Natural killer cell (primary cell): ENCODE measurements at regions not wholly inside any gene's neighbourhood (a gene's known extent, or its start where the extent isn't known, plus 50 kb on each side); places are given as distances from the start of the nearest gene placed in this dataset.
A peak's percentile ranks its signal among the peaks of the same experiment; 100 is the strongest.

ENCODE experiments used
- ATAC-seq, 3 donors: fragments of 150-1000 bp in 2 of 3; fragments of 200-7000 bp in 1 of 3; cut with Tn5 transposase; 1 replicate in 1 of 3; 2 replicates in 2 of 3; pipeline ENCODE4 v1.10.0; 2021; ENCODE audit warnings: mild to moderate bottlenecking in 2 of 3, moderate library complexity in 2 of 3
- DNase-seq, 2 donors: peaks; one replicate each; pipeline versions ENCODE4 v3.0.0 to v3.0.0-alpha.2; 2013 to 2021; ENCODE audit warnings: mixed read lengths in 1 of 2
- H3K27ac ChIP-seq: one replicate; pipeline ENCODE4 v1.5.1; 2013; ENCODE audit warnings: mild to moderate bottlenecking, low read length
- H3K27me3 ChIP-seq: one replicate; pipeline ENCODE4 v1.6.1; 2013; ENCODE audit warnings: low read length; ENCODE audit not compliant: control insufficient read depth, insufficient read depth
- H3K36me3 ChIP-seq: one replicate; pipeline ENCODE4 v1.6.1; 2013; ENCODE audit warnings: low read length; ENCODE audit not compliant: control insufficient read depth, insufficient read depth
- H3K4me1 ChIP-seq: one replicate; pipeline ENCODE4 v1.6.1; 2013; ENCODE audit warnings: low read length; ENCODE audit not compliant: control insufficient read depth, insufficient read depth
- H3K4me3 ChIP-seq: one replicate; pipeline ENCODE4 v1.5.1; 2013; ENCODE audit warnings: low read length
- H3K9me3 ChIP-seq: one replicate; pipeline ENCODE4 v1.6.1; 2013; ENCODE audit warnings: low read length; ENCODE audit not compliant: control insufficient read depth, insufficient read depth
- H3K27ac Mint-ChIP-seq, 2 donors: one replicate each; pipeline ENCODE4 v1.8.0; 2022; ENCODE audit warnings: mild to moderate bottlenecking in 2 of 2, mixed read lengths in 2 of 2, moderate library complexity in 1 of 2
- H3K27me3 Mint-ChIP-seq, 2 donors: one replicate each; pipeline ENCODE4 v1.8.0; 2022; ENCODE audit warnings: low read depth in 2 of 2, mixed read lengths in 2 of 2
- H3K36me3 Mint-ChIP-seq: one replicate; pipeline ENCODE4 v1.8.0; 2022; ENCODE audit warnings: mixed read lengths
- H3K4me1 Mint-ChIP-seq, 2 donors: one replicate each; pipeline ENCODE4 v1.8.0; 2022; ENCODE audit warnings: mixed read lengths in 2 of 2
- H3K4me3 Mint-ChIP-seq: one replicate; pipeline ENCODE4 v1.8.0; 2022; ENCODE audit warnings: mild to moderate bottlenecking, moderate library complexity, mixed read lengths
- H3K9me3 Mint-ChIP-seq, 2 donors: one replicate each; pipeline ENCODE4 v1.8.0; 2022; ENCODE audit warnings: mixed read lengths in 2 of 2
- WGBS: methylation state at CpG from one replicate; pipeline ENCODE4 v1.1.7; 2013; ENCODE audit warnings: missing lambda C conversion rate; ENCODE audit not compliant: insufficient coverage; 5-methylcytosine and 5-hydroxymethylcytosine counted together
- intact Hi-C: fragments of 100-400 bp; cut with micrococcal nuclease; formaldehyde crosslinking; loops from one replicate; pipeline ENCODE4 v1.14.2; 2022
- TF ChIP-seq, protein P1 (sequence below): fragments of 200-600 bp; IDR thresholded peaks from one replicate; pipeline ENCODE4 v1.8.0; 2022; ENCODE audit warnings: antibody characterized with exemption

DNA sequence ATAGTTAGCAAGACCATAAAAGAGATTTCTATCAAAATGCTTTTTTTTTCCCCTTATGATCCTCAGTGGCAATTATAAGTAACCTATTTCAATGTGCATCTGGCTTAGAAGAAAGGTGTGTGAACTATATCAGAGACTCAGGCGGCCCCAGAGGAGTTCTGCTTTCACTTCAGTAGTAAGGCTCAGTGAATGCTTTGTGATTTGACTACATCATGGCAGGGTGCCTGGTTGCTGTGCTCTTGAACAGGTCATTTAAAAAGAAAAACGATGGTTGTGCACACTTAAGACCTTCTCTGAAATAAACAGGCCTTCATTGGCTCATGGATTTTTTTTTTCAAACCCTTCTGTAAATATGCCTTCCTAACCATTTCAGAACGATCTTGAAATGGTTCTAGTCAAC is 400.4 kb upstream of the RARB start:
- intact Hi-C loops: no loop called here
- TF ChIP-seq, protein P1, sequence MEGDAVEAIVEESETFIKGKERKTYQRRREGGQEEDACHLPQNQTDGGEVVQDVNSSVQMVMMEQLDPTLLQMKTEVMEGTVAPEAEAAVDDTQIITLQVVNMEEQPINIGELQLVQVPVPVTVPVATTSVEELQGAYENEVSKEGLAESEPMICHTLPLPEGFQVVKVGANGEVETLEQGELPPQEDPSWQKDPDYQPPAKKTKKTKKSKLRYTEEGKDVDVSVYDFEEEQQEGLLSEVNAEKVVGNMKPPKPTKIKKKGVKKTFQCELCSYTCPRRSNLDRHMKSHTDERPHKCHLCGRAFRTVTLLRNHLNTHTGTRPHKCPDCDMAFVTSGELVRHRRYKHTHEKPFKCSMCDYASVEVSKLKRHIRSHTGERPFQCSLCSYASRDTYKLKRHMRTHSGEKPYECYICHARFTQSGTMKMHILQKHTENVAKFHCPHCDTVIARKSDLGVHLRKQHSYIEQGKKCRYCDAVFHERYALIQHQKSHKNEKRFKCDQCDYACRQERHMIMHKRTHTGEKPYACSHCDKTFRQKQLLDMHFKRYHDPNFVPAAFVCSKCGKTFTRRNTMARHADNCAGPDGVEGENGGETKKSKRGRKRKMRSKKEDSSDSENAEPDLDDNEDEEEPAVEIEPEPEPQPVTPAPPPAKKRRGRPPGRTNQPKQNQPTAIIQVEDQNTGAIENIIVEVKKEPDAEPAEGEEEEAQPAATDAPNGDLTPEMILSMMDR: no peak
- H3K36me3 Mint-ChIP-seq: no peaks in the 10 kb centered on the region
- H3K4me3 Mint-ChIP-seq: no peak overlapping the region
- no peaks in the 10 kb centered on the region for H3K4me1 Mint-ChIP-seq
- ATAC-seq (no peak), DNase-seq (no peak)
- no peaks in the 10 kb centered on the region for H3K27me3 Mint-ChIP-seq
- Histone ChIP-seq H3K9me3 (no peaks in the 10 kb centered on the region), H3K36me3 (no peaks in the 10 kb centered on the region), H3K27ac (no peak overlapping the region), H3K4me3 (no peak overlapping the region), H3K27me3 (no peaks in the 10 kb centered on the region), H3K4me1 (no peaks in the 10 kb centered on the region)
- no peaks in the 10 kb centered on the region for H3K9me3 Mint-ChIP-seq
- 65% methylated on average over 2 of the region's 3 CpGs for WGBS
- no peak overlapping the region for H3K27ac Mint-ChIP-seq

DNA sequence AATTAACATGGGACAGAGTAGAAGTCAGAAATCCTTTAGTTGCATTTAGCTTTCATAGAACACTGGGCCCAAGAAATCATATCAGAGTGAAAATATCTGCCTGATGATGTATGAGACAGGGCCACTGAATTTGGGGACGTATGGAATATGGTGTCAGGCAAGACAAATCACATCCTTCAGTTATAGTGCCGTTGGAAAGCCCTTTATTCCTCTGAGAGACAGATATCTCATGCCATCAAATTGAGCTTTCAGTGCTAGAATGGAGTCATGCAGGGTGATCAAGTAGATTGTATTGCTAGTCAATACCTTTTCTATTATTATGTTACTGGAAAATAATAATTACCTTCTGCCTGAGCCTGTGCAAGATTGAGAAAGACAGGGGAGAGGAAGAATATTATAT is 398.2 kb upstream of the RARB start:
- H3K4me1 Mint-ChIP-seq: no peaks in the 10 kb centered on the region
- WGBS: 36% methylated on average over 2 of the region's 2 CpGs
- ATAC-seq (no peak), DNase-seq (no peak)
- Histone ChIP-seq H3K36me3 (no peaks in the 10 kb centered on the region), H3K4me1 (no peaks in the 10 kb centered on the region), H3K4me3 (no peak overlapping the region), H3K27ac (no peak overlapping the region), H3K9me3 (no peaks in the 10 kb centered on the region), H3K27me3 (no peaks in the 10 kb centered on the region)
- no peak overlapping the region for H3K4me3 Mint-ChIP-seq
- H3K36me3 Mint-ChIP-seq: no peaks in the 10 kb centered on the region
- no peaks in the 10 kb centered on the region for H3K9me3 Mint-ChIP-seq
- no peak overlapping the region for H3K27ac Mint-ChIP-seq
- intact Hi-C loops: no loop called here
- no peaks in the 10 kb centered on the region for H3K27me3 Mint-ChIP-seq
- TF ChIP-seq, protein P1: no peak

DNA sequence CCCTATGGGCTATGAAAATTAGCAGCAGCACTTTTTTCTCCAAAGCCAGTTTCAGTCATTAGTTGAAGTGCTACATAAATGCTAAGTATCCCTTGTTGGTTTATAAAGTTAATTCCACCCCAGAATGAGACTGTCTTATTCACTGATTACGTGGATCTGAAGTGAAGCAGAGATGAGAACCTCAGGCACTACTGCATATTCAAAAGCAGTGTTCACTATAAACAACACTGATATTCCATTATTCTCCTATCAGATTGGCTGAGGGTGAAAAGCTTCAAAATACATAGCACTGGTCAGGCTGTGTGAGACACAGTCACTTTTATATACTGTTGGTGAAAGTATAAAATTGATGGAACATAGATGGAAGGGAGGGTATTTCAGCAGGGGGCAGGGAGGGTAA is 395.7 kb upstream of the RARB start:
- no peaks in the 10 kb centered on the region for H3K4me1 Mint-ChIP-seq
- TF ChIP-seq, protein P1: no peak
- no peak overlapping the region for H3K4me3 Mint-ChIP-seq
- DNase-seq: no peak
- intact Hi-C loops: loop anchor here (2.0 kb wide), 1 partner anchor 352 kb away; no protein-coding TSS in a partner anchor
- ATAC-seq: no peak
- no peaks in the 10 kb centered on the region for H3K9me3 ChIP-seq
- H3K27me3 ChIP-seq: no peaks in the 10 kb centered on the region
- no peaks in the 10 kb centered on the region for H3K27me3 Mint-ChIP-seq
- no peaks in the 10 kb centered on the region for H3K36me3 ChIP-seq
- WGBS: 80% methylated on average over 1 of the region's 1 CpG
- no peaks in the 10 kb centered on the region for H3K36me3 Mint-ChIP-seq
- H3K4me1 ChIP-seq: no peaks in the 10 kb centered on the region
- H3K9me3 Mint-ChIP-seq: no peaks in the 10 kb centered on the region
- H3K4me3 ChIP-seq: no peak overlapping the region
- no peak overlapping the region for H3K27ac Mint-ChIP-seq
- H3K27ac ChIP-seq: no peak overlapping the region

DNA sequence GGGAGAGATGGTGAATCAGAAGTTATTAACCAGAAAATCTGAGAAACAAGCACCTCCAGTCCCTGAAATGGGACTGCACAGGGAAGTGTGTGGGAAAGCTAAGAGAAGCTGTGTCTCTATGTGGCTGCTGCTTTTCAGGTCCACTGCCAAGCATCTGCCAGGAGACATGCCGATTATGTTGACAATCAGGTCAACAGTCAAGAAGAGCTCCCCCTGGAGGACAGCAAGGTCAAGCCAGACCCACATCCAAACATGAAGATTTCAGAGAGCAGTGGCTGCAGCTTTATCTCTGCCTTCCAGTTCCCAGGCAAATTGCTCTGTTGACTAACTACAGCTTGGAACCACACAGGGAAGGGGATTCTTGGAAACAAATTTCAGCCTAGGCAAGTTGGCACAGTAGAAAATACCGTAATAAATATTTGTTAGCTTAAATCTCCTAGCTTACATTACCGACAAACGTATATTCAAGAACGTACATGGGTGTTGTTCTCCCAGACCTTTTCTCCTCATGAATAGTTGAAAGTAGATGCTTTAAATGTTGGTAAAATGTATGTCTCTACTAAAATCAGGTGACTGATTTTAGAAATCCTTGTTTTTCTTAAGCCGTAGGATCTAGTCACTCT is 394.5 kb upstream of the RARB start:
- Histone ChIP-seq H3K4me1 (no peaks in the 10 kb centered on the region), H3K4me3 (no peak overlapping the region), H3K27ac (no peak overlapping the region), H3K27me3 (no peaks in the 10 kb centered on the region), H3K36me3 (no peaks in the 10 kb centered on the region), H3K9me3 (no peaks in the 10 kb centered on the region)
- Mint-ChIP-seq H3K27me3 (peaks cover 0 to 4% of the 10 kb centered on the region in 2 donors), H3K27ac (no peak overlapping the region), H3K4me3 (no peak overlapping the region), H3K4me1 (no peaks in the 10 kb centered on the region), H3K36me3 (no peaks in the 10 kb centered on the region), H3K9me3 (no peaks in the 10 kb centered on the region)
- 50% methylated on average over 3 of the region's 6 CpGs for WGBS
- TF ChIP-seq, protein P1: peak; percentile 54
- ATAC-seq (peak in 1 of 3 donors; percentile 47), DNase-seq (peak in 1 of 2 donors; percentile 4)
- intact Hi-C loops: loop anchor here (2.0 kb wide), 1 partner anchor 353 kb away; no protein-coding TSS in a partner anchor
